ENCODE measurements at regions not wholly inside any gene's neighbourhood (a gene's known extent, or its start where the extent isn't known, plus 50 kb on each side); places are given as distances from the start of the nearest gene placed in this dataset.
"Not testable (repeated sequence)": the region's sequence is repeated elsewhere in the genome, so short reads cannot be mapped to it uniquely, and the experiment has no call there.

DNA sequence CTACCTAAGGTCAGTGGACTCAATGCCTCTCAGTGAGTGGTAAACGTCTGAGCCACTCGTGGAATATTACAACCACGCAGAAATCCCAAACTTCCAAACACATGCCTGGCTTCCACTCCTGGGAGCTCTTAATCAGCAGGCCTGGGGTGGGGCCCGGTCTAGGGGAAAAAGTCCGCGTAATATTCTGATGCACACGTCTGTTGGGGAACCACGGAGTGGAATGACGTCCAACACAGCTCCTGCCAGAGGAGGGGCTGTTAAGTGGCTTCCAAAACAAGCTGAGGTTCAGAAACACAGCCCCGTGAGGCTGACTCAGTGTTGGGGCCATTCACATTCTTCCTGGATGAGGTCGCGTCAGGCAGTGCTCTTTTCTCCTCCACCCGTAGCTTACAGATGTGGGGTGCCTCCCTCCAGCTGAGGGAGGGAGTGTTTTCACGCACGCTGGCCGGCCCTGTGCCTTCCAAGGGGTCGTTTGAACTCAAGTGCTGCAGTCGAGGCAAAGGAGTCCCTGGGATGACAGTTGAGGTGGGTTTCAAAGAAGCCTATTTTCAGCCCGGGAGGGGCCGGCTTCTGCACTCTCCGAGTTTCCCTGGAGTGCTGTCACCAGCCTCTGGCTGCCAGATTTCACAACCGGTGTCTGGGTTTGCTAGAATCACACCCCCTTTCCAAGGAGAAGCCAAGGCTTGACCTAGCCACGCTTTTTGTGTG is 73.1 kb downstream of the ACKR3 start:
- Histone ChIP-seq H3K9me3 (ENCODE audit: control insufficient read depth, low read length) (no peaks in the 10 kb centered on the region), H3K36me3 (ENCODE audit: control insufficient read depth, insufficient read depth, low read length) (no peaks in the 10 kb centered on the region), H3K4me1 (ENCODE audit: control insufficient read depth, insufficient read depth, low read length) (no peaks in the 10 kb centered on the region), H3K27me3 (ENCODE audit: control insufficient read depth, insufficient read depth, low read length) (no peaks in the 10 kb centered on the region), H3K9ac (ENCODE audit: low read length) (no peak overlapping the region), H3K4me3 (ENCODE audit: low read length) (no peak overlapping the region)

DNA sequence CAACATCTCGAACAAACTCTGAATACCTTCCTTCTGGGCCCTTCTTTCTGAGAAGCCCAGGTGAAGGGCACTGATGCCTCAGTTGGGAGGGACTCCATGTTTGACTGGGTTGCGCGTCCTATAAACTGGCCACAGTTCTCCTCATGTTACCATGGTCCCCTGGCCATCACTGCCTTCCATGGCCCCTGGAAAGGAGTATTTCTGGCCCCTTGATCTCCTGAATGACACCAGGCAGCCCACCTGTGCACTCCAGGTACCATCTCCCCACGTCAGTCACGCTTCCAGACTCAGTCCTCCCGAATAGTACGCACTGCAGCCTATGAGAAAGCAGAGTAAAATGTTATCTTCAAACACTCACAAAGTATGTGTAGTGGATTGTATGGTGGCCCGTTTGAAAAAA is 73.9 kb downstream of the ACKR3 start:
- no peaks in the 10 kb centered on the region for H3K27me3 ChIP-seq (ENCODE audit: control insufficient read depth, insufficient read depth, low read length)
- no peaks in the 10 kb centered on the region for H3K4me1 ChIP-seq (ENCODE audit: control insufficient read depth, insufficient read depth, low read length)
- H3K9me3 ChIP-seq (ENCODE audit: control insufficient read depth, low read length): no peaks in the 10 kb centered on the region
- no peaks in the 10 kb centered on the region for H3K36me3 ChIP-seq (ENCODE audit: control insufficient read depth, insufficient read depth, low read length)
- H3K4me3 ChIP-seq (ENCODE audit: low read length): no peak overlapping the region
- H3K9ac ChIP-seq (ENCODE audit: low read length): no peak overlapping the region

DNA sequence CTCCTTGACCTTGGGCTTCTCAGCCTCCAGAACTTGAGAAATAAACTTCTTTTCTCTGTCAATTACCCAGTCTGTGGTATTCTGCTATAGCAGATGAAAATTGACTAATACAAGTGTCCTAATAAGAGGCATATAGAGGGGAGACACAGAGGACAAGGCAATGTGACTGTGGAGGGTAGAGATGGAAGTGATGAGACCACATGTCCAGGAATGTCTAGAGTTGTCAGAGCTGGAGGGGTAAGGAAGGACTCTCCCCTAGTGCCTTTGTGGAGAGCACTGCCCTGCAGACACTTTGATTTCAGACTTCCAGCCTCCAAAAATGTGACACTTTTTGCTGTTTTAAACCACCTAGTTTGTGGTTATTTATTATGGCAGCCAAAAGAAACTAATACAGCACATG is 74.4 kb downstream of the ACKR3 start:
- Histone ChIP-seq H3K4me1 (ENCODE audit: control insufficient read depth, insufficient read depth, low read length) (no peaks in the 10 kb centered on the region), H3K9me3 (ENCODE audit: control insufficient read depth, low read length) (no peaks in the 10 kb centered on the region), H3K4me3 (ENCODE audit: low read length) (no peak overlapping the region), H3K27me3 (ENCODE audit: control insufficient read depth, insufficient read depth, low read length) (no peaks in the 10 kb centered on the region), H3K36me3 (ENCODE audit: control insufficient read depth, insufficient read depth, low read length) (no peaks in the 10 kb centered on the region), H3K9ac (ENCODE audit: low read length) (no peak overlapping the region)

DNA sequence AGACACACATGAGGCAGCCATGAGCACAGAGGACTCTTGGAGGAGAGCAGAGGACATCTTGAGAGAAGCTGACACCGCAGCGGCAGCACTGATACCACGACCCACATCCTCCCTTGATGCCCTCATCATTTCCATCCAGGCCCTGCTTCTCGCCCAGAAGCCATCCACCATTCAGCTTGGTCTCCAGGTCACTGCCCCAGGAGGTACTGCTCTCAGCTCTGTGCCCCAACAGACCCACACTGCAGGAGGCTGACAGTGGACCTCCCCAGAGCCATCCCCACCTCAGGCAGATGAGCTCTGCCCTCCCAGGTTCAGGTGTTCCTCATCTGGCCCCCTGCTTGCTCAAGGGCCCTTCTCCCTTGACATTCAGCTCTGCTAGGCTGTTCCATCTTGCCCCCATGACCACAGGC is 74.9 kb downstream of the ACKR3 start:
- Histone ChIP-seq H3K9me3 (ENCODE audit: control insufficient read depth, low read length) (no peaks in the 10 kb centered on the region), H3K4me1 (ENCODE audit: control insufficient read depth, insufficient read depth, low read length) (no peaks in the 10 kb centered on the region), H3K4me3 (ENCODE audit: low read length) (no peak overlapping the region), H3K27me3 (ENCODE audit: control insufficient read depth, insufficient read depth, low read length) (no peaks in the 10 kb centered on the region), H3K36me3 (ENCODE audit: control insufficient read depth, insufficient read depth, low read length) (no peaks in the 10 kb centered on the region), H3K9ac (ENCODE audit: low read length) (no peak overlapping the region)

DNA sequence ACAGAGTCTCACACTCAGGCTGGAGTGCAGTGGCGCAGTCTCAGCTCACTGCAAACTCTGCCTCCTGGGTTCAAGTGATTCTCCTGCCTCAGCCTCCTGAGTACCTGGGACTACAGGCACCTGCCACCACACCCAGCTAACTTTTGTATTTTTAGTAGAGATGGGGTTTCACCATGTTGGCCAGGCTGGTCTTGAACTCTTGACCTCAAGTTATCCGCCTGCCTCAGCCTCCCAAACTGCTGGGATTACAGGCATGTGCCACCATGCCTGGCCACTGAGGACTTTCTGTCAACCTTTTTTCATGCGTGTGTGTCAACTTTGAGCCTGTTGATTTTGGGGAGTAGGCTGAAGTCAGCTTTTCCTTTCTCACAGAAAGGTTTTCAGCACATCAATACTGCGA is 75.5 kb downstream of the ACKR3 start:
- not testable (repeated sequence) for H3K27me3 ChIP-seq (ENCODE audit: control insufficient read depth, insufficient read depth, low read length); H3K36me3 ChIP-seq (ENCODE audit: control insufficient read depth, insufficient read depth, low read length); H3K4me1 ChIP-seq (ENCODE audit: control insufficient read depth, insufficient read depth, low read length); H3K9me3 ChIP-seq (ENCODE audit: control insufficient read depth, low read length); H3K9ac ChIP-seq (ENCODE audit: low read length); H3K4me3 ChIP-seq (ENCODE audit: low read length)

DNA sequence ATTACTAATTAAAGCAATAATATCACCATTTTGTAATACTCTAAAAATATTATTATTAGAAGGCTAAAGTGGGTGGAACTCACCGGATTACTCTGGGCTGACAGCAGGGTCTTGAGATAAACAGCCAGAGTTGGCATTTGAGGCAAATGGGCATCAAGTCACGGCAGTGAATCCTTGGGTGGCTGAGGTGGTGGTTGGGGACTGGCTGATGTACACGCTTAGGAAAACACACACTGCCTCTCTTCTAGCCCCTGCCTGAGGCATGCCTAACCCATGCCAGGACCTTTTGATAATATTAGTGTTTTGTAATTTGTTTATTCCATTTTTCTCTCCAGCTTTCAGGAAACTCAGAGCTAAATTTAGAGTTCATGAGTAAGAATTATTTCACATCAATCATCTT is 76.8 kb downstream of the ACKR3 start:
- H3K9ac ChIP-seq (ENCODE audit: low read length): no peak overlapping the region
- H3K27me3 ChIP-seq (ENCODE audit: control insufficient read depth, insufficient read depth, low read length): no peaks in the 10 kb centered on the region
- no peak overlapping the region for H3K4me3 ChIP-seq (ENCODE audit: low read length)
- H3K4me1 ChIP-seq (ENCODE audit: control insufficient read depth, insufficient read depth, low read length): no peaks in the 10 kb centered on the region
- no peaks in the 10 kb centered on the region for H3K36me3 ChIP-seq (ENCODE audit: control insufficient read depth, insufficient read depth, low read length)
- H3K9me3 ChIP-seq (ENCODE audit: control insufficient read depth, low read length): no peaks in the 10 kb centered on the region

DNA sequence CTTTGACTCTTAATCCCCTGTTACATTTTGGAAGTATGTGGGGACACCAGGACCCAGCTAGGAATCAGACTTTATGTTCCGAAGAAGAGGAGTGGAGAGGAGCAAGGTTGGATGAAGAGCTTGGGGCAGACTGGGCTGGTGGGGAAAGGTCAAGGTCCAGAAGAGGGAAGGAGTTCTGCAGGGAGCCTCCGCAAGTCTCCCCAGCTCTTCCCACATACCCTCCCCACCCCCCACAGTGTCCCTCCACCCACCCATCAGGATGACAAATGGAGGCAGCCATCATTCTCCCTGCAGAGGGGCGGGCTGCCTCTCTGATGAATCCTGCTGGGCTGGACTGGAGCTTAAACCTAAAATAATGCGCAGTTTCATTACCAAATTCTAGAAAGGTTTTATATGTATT is 77.2 kb downstream of the ACKR3 start:
- H3K9ac ChIP-seq (ENCODE audit: low read length): no peak overlapping the region
- no peaks in the 10 kb centered on the region for H3K4me1 ChIP-seq (ENCODE audit: control insufficient read depth, insufficient read depth, low read length)
- no peaks in the 10 kb centered on the region for H3K36me3 ChIP-seq (ENCODE audit: control insufficient read depth, insufficient read depth, low read length)
- H3K4me3 ChIP-seq (ENCODE audit: low read length): no peak overlapping the region
- no peaks in the 10 kb centered on the region for H3K9me3 ChIP-seq (ENCODE audit: control insufficient read depth, low read length)
- no peaks in the 10 kb centered on the region for H3K27me3 ChIP-seq (ENCODE audit: control insufficient read depth, insufficient read depth, low read length)

DNA sequence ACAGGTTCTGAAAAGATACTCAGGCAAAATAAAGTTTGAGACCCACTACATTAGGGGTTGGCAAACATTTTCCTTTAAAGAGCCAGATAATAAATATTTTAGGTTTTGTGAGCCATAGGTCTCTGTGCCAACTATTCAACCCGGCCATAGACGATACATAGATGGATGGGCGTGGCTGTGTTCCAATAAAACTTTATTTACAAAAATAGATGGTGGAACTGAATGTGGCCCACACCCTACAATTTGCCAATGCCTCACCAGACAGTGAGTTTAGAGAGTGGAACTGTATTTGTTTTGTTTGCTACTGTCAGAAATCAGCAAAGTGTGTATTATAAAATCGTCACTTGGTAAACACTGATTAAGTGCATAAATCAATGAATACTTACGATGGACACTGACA is 78.0 kb downstream of the ACKR3 start:
- no peaks in the 10 kb centered on the region for H3K36me3 ChIP-seq (ENCODE audit: control insufficient read depth, insufficient read depth, low read length)
- no peaks in the 10 kb centered on the region for H3K27me3 ChIP-seq (ENCODE audit: control insufficient read depth, insufficient read depth, low read length)
- no peaks in the 10 kb centered on the region for H3K4me1 ChIP-seq (ENCODE audit: control insufficient read depth, insufficient read depth, low read length)
- no peak overlapping the region for H3K9ac ChIP-seq (ENCODE audit: low read length)
- H3K9me3 ChIP-seq (ENCODE audit: control insufficient read depth, low read length): no peaks in the 10 kb centered on the region
- H3K4me3 ChIP-seq (ENCODE audit: low read length): no peak overlapping the region

DNA sequence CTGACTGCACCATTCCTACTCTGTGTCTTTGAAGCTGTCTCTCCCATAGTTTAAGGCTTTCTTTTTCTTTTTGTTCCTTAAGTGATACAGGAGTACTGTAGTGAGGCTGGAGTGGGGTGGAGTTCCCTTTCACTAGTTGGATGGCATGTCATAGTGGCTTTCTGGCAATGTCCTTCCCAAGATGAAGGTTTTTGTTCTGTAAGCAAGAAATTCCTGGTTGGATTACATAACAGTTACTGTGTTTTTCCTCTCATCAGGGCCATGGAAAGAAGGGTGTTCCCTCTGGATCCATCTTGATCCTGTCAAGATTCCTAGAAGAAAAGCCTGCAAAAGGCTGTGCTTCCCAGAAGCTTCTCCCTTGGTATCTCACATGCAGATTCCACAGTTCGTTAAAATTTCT is 84.2 kb downstream of the ACKR3 start:
- Histone ChIP-seq H3K4me1 (ENCODE audit: control insufficient read depth, insufficient read depth, low read length) (no peaks in the 10 kb centered on the region), H3K27me3 (ENCODE audit: control insufficient read depth, insufficient read depth, low read length) (no peaks in the 10 kb centered on the region), H3K36me3 (ENCODE audit: control insufficient read depth, insufficient read depth, low read length) (no peaks in the 10 kb centered on the region), H3K9ac (ENCODE audit: low read length) (no peak overlapping the region), H3K9me3 (ENCODE audit: control insufficient read depth, low read length) (no peaks in the 10 kb centered on the region), H3K4me3 (ENCODE audit: low read length) (no peak overlapping the region)

DNA sequence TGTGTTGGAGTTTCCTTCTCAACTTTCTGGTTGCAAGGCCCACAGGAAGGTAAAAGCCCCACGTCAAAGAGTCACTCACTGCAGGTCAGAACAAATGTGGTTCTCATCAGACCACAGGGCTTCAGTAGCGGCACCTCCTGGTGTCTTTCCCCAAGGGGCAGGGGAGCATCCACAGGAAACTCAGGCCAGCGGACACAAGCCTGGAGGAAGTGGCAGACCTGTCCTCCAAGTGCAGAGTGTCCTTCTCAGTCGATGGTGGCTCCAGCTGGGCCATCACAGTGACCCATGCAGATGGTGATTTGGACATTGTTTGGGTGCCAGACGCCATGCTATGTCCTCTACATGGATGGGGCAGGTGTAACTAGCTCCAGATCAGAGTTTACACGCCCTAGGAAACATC is 84.9 kb downstream of the ACKR3 start:
- H3K27me3 ChIP-seq (ENCODE audit: control insufficient read depth, insufficient read depth, low read length): no peaks in the 10 kb centered on the region
- H3K4me3 ChIP-seq (ENCODE audit: low read length): no peak overlapping the region
- no peaks in the 10 kb centered on the region for H3K36me3 ChIP-seq (ENCODE audit: control insufficient read depth, insufficient read depth, low read length)
- no peaks in the 10 kb centered on the region for H3K4me1 ChIP-seq (ENCODE audit: control insufficient read depth, insufficient read depth, low read length)
- H3K9ac ChIP-seq (ENCODE audit: low read length): no peak overlapping the region
- no peaks in the 10 kb centered on the region for H3K9me3 ChIP-seq (ENCODE audit: control insufficient read depth, low read length)

DNA sequence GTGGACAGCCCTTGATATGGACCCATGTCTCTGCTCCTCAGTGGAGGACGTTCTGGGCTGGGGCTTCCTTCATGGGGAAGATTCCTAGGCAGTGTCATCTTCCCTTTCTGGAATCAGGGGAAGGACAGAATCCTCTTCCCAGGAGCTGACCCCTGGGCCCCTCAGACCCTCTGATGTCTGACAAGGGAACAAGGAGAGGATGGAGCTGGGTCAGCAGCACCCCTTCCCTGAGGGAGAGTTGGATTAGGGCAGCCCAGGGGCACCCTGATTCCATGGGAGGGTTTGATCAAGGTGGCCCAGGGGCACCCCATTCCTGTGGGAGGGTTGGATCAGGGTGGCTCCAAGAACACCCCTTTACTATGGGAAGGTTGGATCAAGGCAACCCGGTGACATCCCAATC is 86.5 kb downstream of the ACKR3 start:
- Histone ChIP-seq H3K4me3 (ENCODE audit: low read length) (no peak overlapping the region), H3K9ac (ENCODE audit: low read length) (no peak overlapping the region), H3K9me3 (ENCODE audit: control insufficient read depth, low read length) (no peaks in the 10 kb centered on the region), H3K27me3 (ENCODE audit: control insufficient read depth, insufficient read depth, low read length) (no peaks in the 10 kb centered on the region), H3K36me3 (ENCODE audit: control insufficient read depth, insufficient read depth, low read length) (no peaks in the 10 kb centered on the region), H3K4me1 (ENCODE audit: control insufficient read depth, insufficient read depth, low read length) (no peaks in the 10 kb centered on the region)

DNA sequence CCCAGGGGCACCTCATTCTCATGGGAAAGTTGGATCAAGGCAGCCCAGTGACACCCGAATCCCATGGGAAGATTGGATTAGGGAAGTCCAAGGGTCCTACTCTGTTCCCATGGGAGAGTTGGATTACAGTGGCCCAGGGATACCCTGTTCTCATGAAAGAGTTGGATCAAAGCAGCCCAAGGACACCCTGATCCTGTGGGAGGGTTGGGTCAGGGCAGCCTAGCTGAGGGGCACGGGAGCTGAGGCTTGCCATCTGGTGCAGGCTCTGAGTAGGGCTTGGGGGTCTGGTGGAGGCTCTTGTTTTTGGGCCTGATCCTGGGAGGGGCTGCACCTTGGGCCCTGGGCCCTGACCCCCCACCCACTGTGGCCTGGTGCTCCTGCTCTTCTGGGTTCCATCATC is 87.1 kb downstream of the ACKR3 start:
- Histone ChIP-seq H3K4me3 (ENCODE audit: low read length) (no peak overlapping the region), H3K36me3 (ENCODE audit: control insufficient read depth, insufficient read depth, low read length) (no peaks in the 10 kb centered on the region), H3K27me3 (ENCODE audit: control insufficient read depth, insufficient read depth, low read length) (no peaks in the 10 kb centered on the region), H3K9me3 (ENCODE audit: control insufficient read depth, low read length) (no peaks in the 10 kb centered on the region), H3K4me1 (ENCODE audit: control insufficient read depth, insufficient read depth, low read length) (no peaks in the 10 kb centered on the region), H3K9ac (ENCODE audit: low read length) (no peak overlapping the region)

DNA sequence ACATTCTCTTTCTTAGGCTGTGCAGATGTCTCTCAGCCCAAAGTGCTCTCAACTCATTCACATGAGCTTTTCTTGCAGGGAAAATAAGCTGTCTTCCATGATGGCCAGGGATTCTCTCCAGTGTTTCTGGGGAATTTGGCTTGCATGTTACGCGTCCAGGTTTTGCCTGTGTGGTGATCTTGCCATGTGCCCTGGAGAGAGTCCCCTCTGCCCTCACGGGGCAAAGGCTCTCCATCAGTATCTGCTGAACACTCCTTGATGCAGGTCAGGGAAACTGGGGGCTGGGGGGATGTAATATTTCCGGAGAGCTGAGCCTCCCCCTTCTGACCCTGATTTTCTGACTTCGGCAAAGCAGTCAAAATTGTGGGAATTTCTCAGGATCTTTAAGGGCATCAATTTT is 87.6 kb downstream of the ACKR3 start:
- Histone ChIP-seq H3K36me3 (ENCODE audit: control insufficient read depth, insufficient read depth, low read length) (no peaks in the 10 kb centered on the region), H3K9ac (ENCODE audit: low read length) (no peak overlapping the region), H3K9me3 (ENCODE audit: control insufficient read depth, low read length) (no peaks in the 10 kb centered on the region), H3K4me3 (ENCODE audit: low read length) (no peak overlapping the region), H3K27me3 (ENCODE audit: control insufficient read depth, insufficient read depth, low read length) (no peaks in the 10 kb centered on the region), H3K4me1 (ENCODE audit: control insufficient read depth, insufficient read depth, low read length) (no peaks in the 10 kb centered on the region)

All from mucosa of stomach (tissue), 1 donor.